Type B pancreatic cell (in vitro differentiated cells): ENCODE measurements at regions not wholly inside any gene's neighbourhood (a gene's known extent, or its start where the extent isn't known, plus 50 kb on each side); places are given as distances from the start of the nearest gene placed in this dataset.

Source experiments
- DNase-seq: peaks from one replicate; pipeline ENCODE4 v3.0.0; 2021; ENCODE audit warnings: mixed read lengths; ENCODE audit not compliant: unreplicated experiment; ENCODE audit errors: extremely low spot score
- H3K27ac Mint-ChIP-seq: 2 replicates; pipeline ENCODE4 v1.8.0; 2021; ENCODE audit warnings: mild to moderate bottlenecking, mixed read lengths
- H3K27me3 Mint-ChIP-seq: 2 replicates; pipeline ENCODE4 v1.8.0; 2021; ENCODE audit warnings: mixed read lengths
- H3K36me3 Mint-ChIP-seq: 2 replicates; pipeline ENCODE4 v1.8.0; 2021; ENCODE audit warnings: mixed read lengths
- H3K4me1 Mint-ChIP-seq: one replicate; pipeline ENCODE4 v1.8.0; 2021; ENCODE audit warnings: mixed read lengths; ENCODE audit not compliant: unreplicated experiment
- H3K4me3 Mint-ChIP-seq: 2 replicates; pipeline ENCODE4 v1.8.0; 2021; ENCODE audit warnings: mild to moderate bottlenecking, mixed read lengths
- H3K9me3 Mint-ChIP-seq: 2 replicates; pipeline ENCODE4 v1.8.0; 2021; ENCODE audit warnings: mixed read lengths
- CTCF ChIP-seq: fragments of 200-600 bp; sonication (generic); conservative IDR thresholded peaks from 2 replicates; pipeline ENCODE4 v1.5.0; 2021; ENCODE audit warnings: antibody characterized with exemption, mild to moderate bottlenecking

- H3K4me3 Mint-ChIP-seq, result no peak overlapping the region
- no peak overlapping the region for H3K27ac Mint-ChIP-seq
- H3K27me3 Mint-ChIP-seq, result no peaks in the 10 kb centered on the region
- peaks cover 16% of the 10 kb centered on the region for H3K9me3 Mint-ChIP-seq
- H3K36me3 Mint-ChIP-seq, result no peaks in the 10 kb centered on the region
- no peak for DNase-seq
- no peak for TF ChIP-seq CTCF
- H3K4me1 Mint-ChIP-seq, result no peaks in the 10 kb centered on the region
These were observed 619.9 kb downstream of the TBC1D22A start for GRCh38 chr22:47382164-47382890.

GRCh38 chr22:47381240-47381639 lies 618.8 kb downstream of the TBC1D22A start:
- no peak overlapping the region for H3K4me3 Mint-ChIP-seq
- TF ChIP-seq CTCF, result no peak
- no peaks in the 10 kb centered on the region for H3K27me3 Mint-ChIP-seq
- no peak for DNase-seq
- H3K27ac Mint-ChIP-seq, result no peak overlapping the region
- H3K9me3 Mint-ChIP-seq, result peaks cover 16% of the 10 kb centered on the region
- no peaks in the 10 kb centered on the region for H3K36me3 Mint-ChIP-seq
- no peaks in the 10 kb centered on the region for H3K4me1 Mint-ChIP-seq

- H3K27ac Mint-ChIP-seq, result no peak overlapping the region
- H3K4me1 Mint-ChIP-seq, result no peaks in the 10 kb centered on the region
- H3K36me3 Mint-ChIP-seq, result no peaks in the 10 kb centered on the region
- no peak for TF ChIP-seq CTCF
- peaks cover 16% of the 10 kb centered on the region for H3K9me3 Mint-ChIP-seq
- DNase-seq, result no peak
- no peak overlapping the region for H3K4me3 Mint-ChIP-seq
- no peaks in the 10 kb centered on the region for H3K27me3 Mint-ChIP-seq
These were observed 618.2 kb downstream of the TBC1D22A start for GRCh38 chr22:47380692-47381091.

- Mint-ChIP-seq H3K36me3 (no peaks in the 10 kb centered on the region), H3K4me3 (no peak overlapping the region), H3K27ac (no peak overlapping the region), H3K9me3 (peaks cover 16% of the 10 kb centered on the region), H3K4me1 (no peaks in the 10 kb centered on the region), H3K27me3 (no peaks in the 10 kb centered on the region)
- no peak for DNase-seq
- TF ChIP-seq CTCF, result no peak
These were observed 616.6 kb downstream of the TBC1D22A start for GRCh38 chr22:47379037-47379436.

- H3K27me3 Mint-ChIP-seq, result no peaks in the 10 kb centered on the region
- DNase-seq, result no peak
- no peak overlapping the region for H3K27ac Mint-ChIP-seq
- no peak overlapping the region for H3K4me3 Mint-ChIP-seq
- no peak for TF ChIP-seq CTCF
- H3K9me3 Mint-ChIP-seq, result peaks cover 12% of the 10 kb centered on the region
- no peaks in the 10 kb centered on the region for H3K36me3 Mint-ChIP-seq
- H3K4me1 Mint-ChIP-seq, result no peaks in the 10 kb centered on the region
These were observed 615.6 kb downstream of the TBC1D22A start for GRCh38 chr22:47377926-47378560.
